Heart right ventricle (tissue), 16 donors: ENCODE measurements at regions not wholly inside any gene's neighbourhood (a gene's known extent, or its start where the extent isn't known, plus 50 kb on each side); places are given as distances from the start of the nearest gene placed in this dataset.

ENCODE experiments used
- ATAC-seq, 8 donors: fragments of 200-7000 bp; cut with Tn5 transposase; one replicate each; pipeline ENCODE4 v1.9.1; 2020; ENCODE audit warnings: mild to moderate bottlenecking in 8 of 8, moderate library complexity in 8 of 8, moderate number of reproducible peaks in 1 of 8
- DNase-seq, 2 donors: peaks; one replicate each; pipeline ENCODE4 v3.0.0-alpha.2; 2020
- H3K27ac ChIP-seq, 10 donors: fragments of 200-600 bp; sonication (generic) in 2 of 10; one replicate each; pipeline versions ENCODE4 v1.5.0 to v1.8.0; 2020 to 2022; ENCODE audit warnings: mild to moderate bottlenecking in 3 of 10
- H3K27me3 ChIP-seq, 7 donors: fragments of 200-600 bp; one replicate each; pipeline ENCODE4 v1.8.0; 2021 to 2022; ENCODE audit warnings: mild to moderate bottlenecking in 2 of 7
- H3K36me3 ChIP-seq, 9 donors: fragments of 200-600 bp; sonication (generic) in 1 of 9; one replicate each; pipeline versions ENCODE4 v1.5.0 to v1.8.0; 2020 to 2022; ENCODE audit warnings: mild to moderate bottlenecking in 2 of 9
- H3K4me1 ChIP-seq, 9 donors: fragments of 200-600 bp; sonication (generic) in 1 of 9; one replicate each; pipeline versions ENCODE4 v1.5.0 to v1.8.0; 2020 to 2022; ENCODE audit warnings: mild to moderate bottlenecking in 4 of 9
- H3K4me3 ChIP-seq, 10 donors: fragments of 200-600 bp; sonication (generic) in 2 of 10; one replicate each; pipeline versions ENCODE4 v1.5.0 to v1.8.0; 2020 to 2022; ENCODE audit warnings: mild to moderate bottlenecking in 7 of 10, moderate library complexity in 2 of 10
- H3K9me3 ChIP-seq, 11 donors: fragments of 200-600 bp in 10 of 11; sonication (generic) in 2 of 11; one replicate each; pipeline versions ENCODE4 v1.5.0 to v1.8.0; 2013 to 2022; ENCODE audit warnings: mild to moderate bottlenecking in 2 of 11, control low read depth in 1 of 11, moderate library complexity in 1 of 11
- WGBS, 2 donors: extraction: QIAGEN DNeasy Blood & Tissue Kit; methylation state at CpG; one replicate each; pipeline ENCODE4 v1.1.7; 2013; ENCODE audit warnings: inconsistent platforms in 1 of 2; 5-methylcytosine and 5-hydroxymethylcytosine counted together
- intact Hi-C, 10 donors: fragments of 100-400 bp; cut with DNase I; formaldehyde crosslinking; loops; one replicate each; pipeline versions ENCODE4 v1.11.1 to v1.14.2; 2022
- TF ChIP-seq, protein P1 (sequence below), 9 donors: fragments of 200-600 bp; sonication (generic) in 2 of 9; IDR thresholded peaks; one replicate each; pipeline versions ENCODE4 v1.5.0 to v1.8.0; 2021 to 2022; ENCODE audit warnings: antibody characterized with exemption in 9 of 9, mild to moderate bottlenecking in 5 of 9, moderate library complexity in 1 of 9
- donor health status: Arrhythmogenic right ventricular cardiomyopathy.
- donor health status: ischemic (EF 13 %, LVEDD 7.1; RV severe dilation, severe dysfunction).
- donor health status: healthy with polysubstance abuse.
- donor health status: DM: no; HTN: yes; CAD: no.
- donor health status: DM: no; HTN: no; CAD: no.
- donor health status: ischemic (EF 25% LVEDD 6.9; RV normal size, moderate dysfunction).
- donor health status: ischemic (EF 25% LVEDD 5.7; RV mildly dilated, moderate dysfunction).
- donor health status: healthy.
- donor health status: DM: yes; HTN: yes; CAD: no.
- donor health status: Ischemic cardiomyopathy.
- donor health status: ischemic (EF 35%, LVEDD 5.7; RV mildly dilated, moderate dysfunction).
- donor health status: nonischemic (EF 11% LVEDD 7.7; RV severe dilation, severe dysfunction).
- donor health status: DM: yes; HTN: yes; CAD: no.
- donor health status: PGD.
- donor health status: ischemic (EF 29% LVEDD 5.4; RV normal size, mild dysfunction).
- donor health status: nonischemic (EF 23%, LVEDD 6.1; RV moderate dilation, normal function).

DNA sequence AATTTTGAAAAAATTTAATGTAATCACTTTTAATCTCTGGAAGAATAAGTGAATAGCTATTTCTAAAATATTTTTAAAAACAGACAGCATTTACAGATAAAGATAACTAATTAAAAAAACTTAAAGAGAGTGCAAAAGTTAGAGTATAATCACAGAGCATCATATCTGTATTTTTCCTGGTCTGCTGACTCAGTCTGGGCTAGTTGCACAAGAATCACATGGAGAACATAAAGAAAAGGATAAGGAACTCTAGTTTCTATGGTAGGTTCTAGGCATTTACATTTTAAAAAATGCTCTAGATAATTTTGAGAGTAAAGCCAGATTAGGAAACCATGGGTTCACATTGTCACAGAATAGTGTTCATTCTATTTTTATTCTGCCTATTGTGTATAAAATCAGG lies 347.4 kb downstream of the PSAT1 start:
- TF ChIP-seq, protein P1, sequence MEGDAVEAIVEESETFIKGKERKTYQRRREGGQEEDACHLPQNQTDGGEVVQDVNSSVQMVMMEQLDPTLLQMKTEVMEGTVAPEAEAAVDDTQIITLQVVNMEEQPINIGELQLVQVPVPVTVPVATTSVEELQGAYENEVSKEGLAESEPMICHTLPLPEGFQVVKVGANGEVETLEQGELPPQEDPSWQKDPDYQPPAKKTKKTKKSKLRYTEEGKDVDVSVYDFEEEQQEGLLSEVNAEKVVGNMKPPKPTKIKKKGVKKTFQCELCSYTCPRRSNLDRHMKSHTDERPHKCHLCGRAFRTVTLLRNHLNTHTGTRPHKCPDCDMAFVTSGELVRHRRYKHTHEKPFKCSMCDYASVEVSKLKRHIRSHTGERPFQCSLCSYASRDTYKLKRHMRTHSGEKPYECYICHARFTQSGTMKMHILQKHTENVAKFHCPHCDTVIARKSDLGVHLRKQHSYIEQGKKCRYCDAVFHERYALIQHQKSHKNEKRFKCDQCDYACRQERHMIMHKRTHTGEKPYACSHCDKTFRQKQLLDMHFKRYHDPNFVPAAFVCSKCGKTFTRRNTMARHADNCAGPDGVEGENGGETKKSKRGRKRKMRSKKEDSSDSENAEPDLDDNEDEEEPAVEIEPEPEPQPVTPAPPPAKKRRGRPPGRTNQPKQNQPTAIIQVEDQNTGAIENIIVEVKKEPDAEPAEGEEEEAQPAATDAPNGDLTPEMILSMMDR (IDR thresholded peaks at IDR 0.05) = no peak
- no peaks in the 10 kb centered on the region for H3K36me3 ChIP-seq
- intact Hi-C loops = no loop called here
- no peak overlapping the region for H3K27ac ChIP-seq
- peaks cover 0 to 7% (median 0%) of the 10 kb centered on the region in 7 donors for H3K27me3 ChIP-seq
- H3K9me3 ChIP-seq = peaks cover 0 to 36% (median 7%) of the 10 kb centered on the region in 11 donors
- DNase-seq (no peak), ATAC-seq (no peak)
- no peaks in the 10 kb centered on the region for H3K4me1 ChIP-seq
- no peak overlapping the region for H3K4me3 ChIP-seq

DNA sequence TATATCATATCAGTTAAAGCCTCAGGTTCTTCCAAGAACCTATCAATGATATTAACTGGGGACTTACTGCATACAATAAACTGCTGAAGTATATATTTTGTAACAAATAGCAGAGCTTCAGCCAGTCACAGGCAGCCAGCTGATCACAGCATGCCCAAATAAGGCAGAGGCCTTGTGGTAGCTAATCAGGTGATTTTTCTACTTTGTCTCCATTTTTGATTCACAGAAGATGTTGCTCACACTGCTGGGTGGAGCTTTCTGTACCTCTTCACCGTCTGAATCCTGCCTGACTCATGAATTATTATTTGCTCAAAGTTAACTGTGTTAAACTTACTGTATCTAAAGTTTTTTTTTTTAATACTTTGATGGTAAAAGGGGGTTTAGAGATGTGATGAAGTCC lies 357.4 kb downstream of the PSAT1 start:
- no peak overlapping the region for H3K27ac ChIP-seq
- ATAC-seq = no peak
- H3K4me3 ChIP-seq = no peak overlapping the region
- no peaks in the 10 kb centered on the region for H3K27me3 ChIP-seq
- WGBS, 2 donors = 75 to 77% methylated on average over 1 of the region's 1 CpG
- no peak for DNase-seq
- TF ChIP-seq, protein P1 (IDR thresholded peaks at IDR 0.05) = no peak
- peaks cover 0 to 4% (median 0%) of the 10 kb centered on the region in 11 donors for H3K9me3 ChIP-seq
- no peaks in the 10 kb centered on the region for H3K4me1 ChIP-seq
- H3K36me3 ChIP-seq = no peaks in the 10 kb centered on the region
- intact Hi-C loops = no loop called here

DNA sequence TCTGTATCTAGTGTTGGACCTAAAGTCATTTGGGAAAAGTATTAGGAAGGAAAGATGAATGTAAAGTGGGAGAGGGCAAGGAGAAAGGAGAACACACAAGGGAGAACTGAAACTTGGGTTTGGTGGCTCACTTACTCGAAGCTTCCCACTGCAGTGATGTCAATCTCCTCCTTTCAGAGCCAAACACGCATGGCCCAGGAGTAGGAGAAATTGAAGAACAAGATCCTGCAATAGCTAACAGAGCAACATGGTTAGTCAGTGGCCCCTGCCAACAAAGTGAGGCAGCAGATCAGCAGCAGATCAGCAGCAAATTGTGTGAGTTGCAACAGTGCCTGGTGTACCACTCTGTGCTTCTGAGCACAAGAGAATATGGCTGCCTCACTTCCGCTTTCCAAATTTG lies 366.4 kb downstream of the PSAT1 start:
- TF ChIP-seq, protein P1 (IDR thresholded peaks at IDR 0.05) = no peak
- H3K36me3 ChIP-seq = no peaks in the 10 kb centered on the region
- ATAC-seq = peak in 1 of 8 donors; percentile 44
- no peak overlapping the region for H3K27ac ChIP-seq
- H3K4me3 ChIP-seq = no peak overlapping the region
- H3K4me1 ChIP-seq = no peaks in the 10 kb centered on the region
- WGBS, 2 donors = 72% methylated on average over 3 of the region's 3 CpGs
- DNase-seq = no peak
- no peaks in the 10 kb centered on the region for H3K9me3 ChIP-seq
- intact Hi-C loops = no loop called here
- peaks cover 0 to 15% (median 0%) of the 10 kb centered on the region in 7 donors for H3K27me3 ChIP-seq

DNA sequence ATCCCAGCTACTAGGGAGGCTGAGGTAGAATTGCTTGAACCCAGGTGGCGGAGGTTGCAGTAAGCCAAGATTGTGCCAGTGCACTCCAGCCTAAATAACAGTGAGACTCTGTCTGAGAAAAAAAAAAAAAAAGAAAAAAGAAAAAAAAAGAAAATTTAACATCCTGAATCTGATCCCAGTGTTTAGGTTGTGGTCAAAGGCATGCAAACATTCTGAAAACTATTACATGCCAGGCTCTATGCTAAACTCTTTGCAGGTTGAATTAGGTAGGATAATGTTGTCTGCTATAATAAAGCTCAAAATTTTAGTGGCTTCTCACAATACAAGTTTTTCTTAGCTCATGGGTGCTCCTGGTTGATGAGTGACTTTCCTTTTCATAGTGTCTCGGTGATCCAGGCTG lies 367.4 kb downstream of the PSAT1 start:
- Histone ChIP-seq H3K4me3 (no peak overlapping the region), H3K27ac (no peak overlapping the region), H3K27me3 (peaks cover 0 to 15% (median 0%) of the 10 kb centered on the region in 7 donors), H3K36me3 (no peaks in the 10 kb centered on the region), H3K9me3 (no peaks in the 10 kb centered on the region), H3K4me1 (no peaks in the 10 kb centered on the region)
- DNase-seq (no peak), ATAC-seq (no peak)
- TF ChIP-seq, protein P1 (IDR thresholded peaks at IDR 0.05) = no peak
- intact Hi-C loops = no loop called here
- WGBS, 2 donors = 76 to 81% methylated on average over 2 of the region's 2 CpGs
